Gastroesophageal sphincter (tissue), 3 donors: ENCODE measurements at regions not wholly inside any gene's neighbourhood (a gene's known extent, or its start where the extent isn't known, plus 50 kb on each side); places are given as distances from the start of the nearest gene placed in this dataset.

Experiments used
- EP300 ChIP-seq: sonication (generic); formaldehyde crosslinking; IDR thresholded peaks from one replicate; pipeline ENCODE4 v1.6.1; 2017; ENCODE audit warnings: antibody characterized with exemption, mild to moderate bottlenecking
- POLR2A ChIP-seq, 2 donors: fragments of 450-650 bp; IDR thresholded peaks; one replicate each; pipeline ENCODE4 v1.6.1; 2017; ENCODE audit warnings: antibody characterized with exemption in 2 of 2, mild to moderate bottlenecking in 2 of 2, moderate library complexity in 1 of 2
- TF ChIP-seq, protein P1 (sequence below), 4 experiments: fragments of 200-600 bp in 2 of 4; fragments of 450-650 bp in 2 of 4; sonication (generic) in 1 of 4; IDR thresholded peaks; one replicate each; pipeline ENCODE4 v1.5.1; 2017 to 2019; ENCODE audit warnings: antibody characterized with exemption in 4 of 4, mild to moderate bottlenecking in 2 of 4, moderate library complexity in 2 of 4

DNA sequence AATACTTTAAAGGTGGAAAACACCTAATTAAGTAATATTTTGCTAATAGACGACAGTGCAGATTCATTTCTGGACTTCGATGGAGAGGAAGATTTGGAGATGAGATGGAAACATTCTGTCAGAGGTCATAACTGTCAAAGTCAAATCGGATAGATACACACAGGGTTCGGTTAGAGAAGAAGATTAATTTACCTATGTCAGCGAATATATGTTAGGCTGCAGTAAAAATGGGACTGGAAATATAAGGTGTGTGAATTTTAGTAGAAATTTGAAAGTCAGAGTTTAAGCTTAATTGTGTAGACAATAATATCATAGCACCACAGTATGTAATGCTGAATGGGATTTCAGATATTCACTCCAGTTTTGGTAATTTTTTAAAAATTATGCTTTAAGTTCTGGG, 1020.3 kb upstream of the ACO1 start:
- no peak for TF ChIP-seq EP300
- no peak for TF ChIP-seq POLR2A (IDR thresholded peaks at IDR 0.05)
- TF ChIP-seq, protein P1, sequence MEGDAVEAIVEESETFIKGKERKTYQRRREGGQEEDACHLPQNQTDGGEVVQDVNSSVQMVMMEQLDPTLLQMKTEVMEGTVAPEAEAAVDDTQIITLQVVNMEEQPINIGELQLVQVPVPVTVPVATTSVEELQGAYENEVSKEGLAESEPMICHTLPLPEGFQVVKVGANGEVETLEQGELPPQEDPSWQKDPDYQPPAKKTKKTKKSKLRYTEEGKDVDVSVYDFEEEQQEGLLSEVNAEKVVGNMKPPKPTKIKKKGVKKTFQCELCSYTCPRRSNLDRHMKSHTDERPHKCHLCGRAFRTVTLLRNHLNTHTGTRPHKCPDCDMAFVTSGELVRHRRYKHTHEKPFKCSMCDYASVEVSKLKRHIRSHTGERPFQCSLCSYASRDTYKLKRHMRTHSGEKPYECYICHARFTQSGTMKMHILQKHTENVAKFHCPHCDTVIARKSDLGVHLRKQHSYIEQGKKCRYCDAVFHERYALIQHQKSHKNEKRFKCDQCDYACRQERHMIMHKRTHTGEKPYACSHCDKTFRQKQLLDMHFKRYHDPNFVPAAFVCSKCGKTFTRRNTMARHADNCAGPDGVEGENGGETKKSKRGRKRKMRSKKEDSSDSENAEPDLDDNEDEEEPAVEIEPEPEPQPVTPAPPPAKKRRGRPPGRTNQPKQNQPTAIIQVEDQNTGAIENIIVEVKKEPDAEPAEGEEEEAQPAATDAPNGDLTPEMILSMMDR (IDR thresholded peaks at IDR 0.05): no peak
